ENCODE measurements at regions not wholly inside any gene's neighbourhood (a gene's known extent, or its start where the extent isn't known, plus 50 kb on each side); places are given as distances from the start of the nearest gene placed in this dataset.

- DNase-seq = no peak
- Histone ChIP-seq H3K4me1 (ENCODE audit: insufficient read depth, low read length) (peaks cover 3% of the 10 kb centered on the region; the same call in 1 of the 2 replicates), H3K4ac (ENCODE audit: low read depth, low read length) (no peak overlapping the region), H2AK5ac (ENCODE audit: insufficient read length, low read length) (no peak overlapping the region), H2BK15ac (ENCODE audit: low read depth, low read length) (no peak overlapping the region), H2BK20ac (ENCODE audit: low read depth, low read length, poor library complexity, severe bottlenecking) (no peak overlapping the region), H4K91ac (ENCODE audit: insufficient read length, low read depth, low read length) (no peak overlapping the region), H4K20me1 (ENCODE audit: control insufficient read depth, insufficient read depth, insufficient read length) (no peaks in the 10 kb centered on the region), H3K56ac (ENCODE audit: insufficient read length, low read depth, low read length) (no peak overlapping the region), H3K79me2 (ENCODE audit: insufficient read depth, low read length) (no peaks in the 10 kb centered on the region), H3T11ph (ENCODE audit: low read length) (no peak overlapping the region), H3K9me3 (ENCODE audit: control insufficient read depth, low read depth, low read length) (no peaks in the 10 kb centered on the region), H3K18ac (ENCODE audit: insufficient read length, low read depth, low read length) (no peak overlapping the region), H3K23ac (ENCODE audit: insufficient read length, low read depth, low read length) (no peak overlapping the region), H3K23me2 (ENCODE audit: insufficient read length, low read depth, low read length, poor library complexity, severe bottlenecking) (peaks cover 19% of the 10 kb centered on the region), H2BK12ac (ENCODE audit: insufficient read length, low read depth, low read length) (no peak overlapping the region), H3K14ac (ENCODE audit: insufficient read depth, low read length) (no peak overlapping the region), H3K79me1 (ENCODE audit: insufficient read depth, low read depth, low read length, poor library complexity, severe bottlenecking) (no peaks in the 10 kb centered on the region), H2AFZ (ENCODE audit: low read length) (no peak overlapping the region), H4K5ac (ENCODE audit: insufficient read length, low read depth, low read length) (no peak overlapping the region), H3K27me3 (ENCODE audit: insufficient read depth, low read length) (no peaks in the 10 kb centered on the region), H2BK120ac (ENCODE audit: low read depth, low read length, poor library complexity, severe bottlenecking) (no peak overlapping the region), H2BK5ac (ENCODE audit: insufficient read length, low read length) (no peak overlapping the region), H3K4me2 (ENCODE audit: insufficient read depth, insufficient read length, low read length) (no peak overlapping the region), H3K27ac (ENCODE audit: insufficient read length, low read depth, low read length) (no peak overlapping the region), H3K9ac (ENCODE audit: extremely low read depth, insufficient read length, low read length) (no peak overlapping the region), H4K8ac (replicated peaks; ENCODE audit: insufficient read length, low read depth, low read length) (no peak overlapping the region)
- Mint-ChIP-seq H3K27me3 (ENCODE audit: low read depth) (peaks cover 3% of the 10 kb centered on the region; the same call in 1 of the 2 replicates), H3K9me3 (no peaks in the 10 kb centered on the region), H3K4me3 (no peak overlapping the region; a peak in 1 of 5 replicates), H3K27ac (peak overlapping the region in 1 of 3 experiments; percentile 37; a peak in 3 of 7 replicates), H3K4me1 (peaks cover 22 to 25% of the 10 kb centered on the region in 2 experiments), H3K36me3 (ENCODE audit: insufficient read depth in 1 of 3, low read depth in 3 of 3) (no peaks in the 10 kb centered on the region)
- TF ChIP-seq, protein P1, sequence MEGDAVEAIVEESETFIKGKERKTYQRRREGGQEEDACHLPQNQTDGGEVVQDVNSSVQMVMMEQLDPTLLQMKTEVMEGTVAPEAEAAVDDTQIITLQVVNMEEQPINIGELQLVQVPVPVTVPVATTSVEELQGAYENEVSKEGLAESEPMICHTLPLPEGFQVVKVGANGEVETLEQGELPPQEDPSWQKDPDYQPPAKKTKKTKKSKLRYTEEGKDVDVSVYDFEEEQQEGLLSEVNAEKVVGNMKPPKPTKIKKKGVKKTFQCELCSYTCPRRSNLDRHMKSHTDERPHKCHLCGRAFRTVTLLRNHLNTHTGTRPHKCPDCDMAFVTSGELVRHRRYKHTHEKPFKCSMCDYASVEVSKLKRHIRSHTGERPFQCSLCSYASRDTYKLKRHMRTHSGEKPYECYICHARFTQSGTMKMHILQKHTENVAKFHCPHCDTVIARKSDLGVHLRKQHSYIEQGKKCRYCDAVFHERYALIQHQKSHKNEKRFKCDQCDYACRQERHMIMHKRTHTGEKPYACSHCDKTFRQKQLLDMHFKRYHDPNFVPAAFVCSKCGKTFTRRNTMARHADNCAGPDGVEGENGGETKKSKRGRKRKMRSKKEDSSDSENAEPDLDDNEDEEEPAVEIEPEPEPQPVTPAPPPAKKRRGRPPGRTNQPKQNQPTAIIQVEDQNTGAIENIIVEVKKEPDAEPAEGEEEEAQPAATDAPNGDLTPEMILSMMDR (conservative IDR thresholded peaks at IDR 0.05) = no peak
- no CpG with 5 or more reads among the region's 2 CpGs for WGBS (ENCODE audit: extremely low coverage, insufficient read length, low lambda C conversion rate)
Observed at GRCh38 chr6:26275663-26276062, 89.3 kb upstream of the BTN3A2 start.

Measured in H9 (cell line).